ENCODE measurements at regions not wholly inside any gene's neighbourhood (a gene's known extent, or its start where the extent isn't known, plus 50 kb on each side); places are given as distances from the start of the nearest gene placed in this dataset.

- TF ChIP-seq CTCF (IDR thresholded peaks at IDR 0.05; ENCODE audit: low read depth, low read length, missing input control), result no peak
- no peak for TF ChIP-seq RAD21 (IDR thresholded peaks at IDR 0.05)
- no peak for TF ChIP-seq REST (IDR thresholded peaks at IDR 0.05)
- TF ChIP-seq GABPA (IDR thresholded peaks at IDR 0.05 in 1 of 2, conservative IDR thresholded peaks at IDR 0.05 in 1 of 2), result no peak
- TF ChIP-seq YY1 (IDR thresholded peaks at IDR 0.05), result no peak
- no peak for TF ChIP-seq TAF1 (conservative IDR thresholded peaks at IDR 0.05)
- no peak for TF ChIP-seq ATF3 (IDR thresholded peaks at IDR 0.05)
- no peak for TF ChIP-seq JUND (IDR thresholded peaks at IDR 0.05)
- no peak for TF ChIP-seq RXRA (IDR thresholded peaks at IDR 0.05)
- TF ChIP-seq ZBTB33 (IDR thresholded peaks at IDR 0.05), result no peak
- TF ChIP-seq FOXA1 (IDR thresholded peaks at IDR 0.05), result no peak
- no peak for TF ChIP-seq MAX (IDR thresholded peaks at IDR 0.05)
- TF ChIP-seq EGR1 (IDR thresholded peaks at IDR 0.05; ENCODE audit: low read depth in 2 of 2), result no peak
Observed at GRCh38 chr7:132638000-132638399, 61.7 kb upstream of the PLXNA4 start.
